ENCODE measurements at regions not wholly inside any gene's neighbourhood (a gene's known extent, or its start where the extent isn't known, plus 50 kb on each side); places are given as distances from the start of the nearest gene placed in this dataset.

DNA sequence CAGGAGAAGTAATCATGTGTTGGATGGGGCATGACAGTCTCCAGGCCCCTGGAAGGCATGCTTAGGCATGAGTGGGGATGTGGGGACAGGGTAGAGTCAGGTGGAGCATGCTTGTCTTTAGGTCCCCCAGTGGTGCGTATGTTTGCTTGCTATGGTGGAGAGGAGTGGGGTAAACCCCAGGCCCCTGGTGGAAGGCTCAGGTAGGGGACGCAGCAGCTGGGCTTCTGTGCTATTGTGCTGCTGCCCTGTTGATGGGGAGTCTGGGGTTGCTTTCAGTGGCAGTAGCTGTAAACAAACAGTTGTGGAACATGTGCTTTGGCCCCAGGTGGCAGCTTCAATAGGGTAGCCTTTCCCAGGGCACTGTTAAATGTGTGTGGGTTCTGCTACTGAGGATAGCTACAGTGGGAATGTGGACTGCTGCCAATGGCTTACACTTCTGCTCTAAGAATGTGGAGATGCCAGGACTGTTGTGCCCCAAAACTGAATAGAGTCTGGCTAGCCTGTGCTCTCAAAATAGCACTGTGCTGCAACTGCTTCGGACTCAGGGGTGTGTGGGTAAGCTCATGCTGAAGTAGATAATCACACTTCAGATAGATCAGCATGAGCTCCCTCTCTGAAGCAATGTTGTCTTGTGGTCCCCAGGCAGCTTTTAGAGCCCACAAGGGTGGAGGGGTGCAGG, 1257.3 kb downstream of the DIAPH3 start:
- Histone ChIP-seq H3K36me3 (replicated peaks in 1 of 2; ENCODE audit: control insufficient read depth in 1 of 2, insufficient read depth in 2 of 2, low read length in 2 of 2) (no peaks in the 10 kb centered on the region), H3K9me3 (ENCODE audit: low read length) (peaks cover 16% of the 10 kb centered on the region; the same call in 1 of the 2 replicates), H2AFZ (ENCODE audit: low read length) (no peak overlapping the region), H3K27me3 (ENCODE audit: control insufficient read depth in 1 of 2, insufficient read depth in 2 of 2, low read length in 2 of 2) (no peaks in the 10 kb centered on the region), H3K9ac (ENCODE audit: insufficient read depth, low read depth, low read length) (no peak overlapping the region), H3K4me3 (replicated peaks in 1 of 3; ENCODE audit: insufficient read depth in 1 of 3, low read depth in 2 of 3, low read length in 3 of 3) (no peak overlapping the region), H3K4me2 (ENCODE audit: low read depth, low read length) (no peak overlapping the region), H3K79me2 (ENCODE audit: insufficient read depth, low read length) (no peaks in the 10 kb centered on the region), H4K20me1 (ENCODE audit: insufficient read depth, low read length) (no peaks in the 10 kb centered on the region), H3K4me1 (ENCODE audit: insufficient read depth, low read length) (no peaks in the 10 kb centered on the region), H3K27ac (ENCODE audit: extremely low read length, insufficient read depth, low read length) (no peak overlapping the region)
- 0% methylated on average over 1 of the region's 3 CpGs for WGBS (ENCODE audit: low lambda C conversion rate)
- TF ChIP-seq ZNF781 (CRISPR knock-in tag; IDR thresholded peaks at IDR 0.05; ENCODE audit: borderline replicate concordance, not compliant biosample characterization), result no peak
- no peak for ATAC-seq
- FAIRE-seq, result no peak
- intact Hi-C loops (cut with micrococcal nuclease; ENCODE audit: unreplicated experiment) (no loop called here), in situ Hi-C loops (cut with HindIII; ENCODE audit: extremely low pct_ligation_motif_present, low pct_unique_long_range_greater_than_20kb) (no loop called here)
- no peak for DNase-seq (ENCODE audit: low spot score)
- CTCF ChIA-PET (ENCODE audit: low intra/inter-chr PET ratio, low total read pairs), result no interaction called here
- BruUV-seq (replicated peaks), result no TSS peak
- POLR2A ChIA-PET, result no interaction called here

DNA sequence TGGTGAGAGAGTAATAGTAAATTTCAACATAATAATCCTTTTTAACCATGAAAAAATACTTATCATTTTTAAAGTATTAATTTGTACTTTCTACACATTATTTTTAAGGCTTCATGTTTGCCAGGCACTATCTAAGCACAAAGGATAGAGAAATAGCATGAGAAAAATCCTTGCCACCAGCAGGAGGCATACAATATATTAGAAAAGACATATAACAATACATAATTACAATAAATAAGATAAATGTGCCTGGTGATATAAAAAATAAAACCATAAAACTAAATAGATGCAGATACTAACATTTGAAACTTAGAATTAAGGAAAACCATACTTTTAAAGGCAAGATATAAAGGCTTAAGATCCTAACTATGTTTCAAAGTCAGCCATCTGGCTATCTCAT, 1256.4 kb downstream of the DIAPH3 start:
- in situ Hi-C loops (cut with HindIII; ENCODE audit: extremely low pct_ligation_motif_present, low pct_unique_long_range_greater_than_20kb), result no loop called here
- BruUV-seq (replicated peaks), result no TSS peak
- no peak for TF ChIP-seq ZBTB7A (CRISPR knock-in tag; IDR thresholded peaks at IDR 0.05)
- TF ChIP-seq ATF7-NPFF (CRISPR knock-in tag; IDR thresholded peaks at IDR 0.05; ENCODE audit: low read depth), result no peak
- no peak for TF ChIP-seq ZNF263 (CRISPR knock-in tag; IDR thresholded peaks at IDR 0.05)
- no peak for TF ChIP-seq SALL2 (CRISPR knock-in tag; IDR thresholded peaks at IDR 0.05)
- TF ChIP-seq HMG20A (CRISPR knock-in tag; IDR thresholded peaks at IDR 0.05; ENCODE audit: borderline replicate concordance), result no peak
- FAIRE-seq (no peak), ATAC-seq (no peak), DNase-seq (ENCODE audit: low spot score) (no peak)
- no peak overlapping the region for H2AFZ ChIP-seq (ENCODE audit: low read length)
- no peak overlapping the region for H3K27ac ChIP-seq (ENCODE audit: extremely low read length, insufficient read depth, low read length)
- peaks cover 9% of the 10 kb centered on the region; the same call in 1 of the 2 replicates for H3K9me3 ChIP-seq (ENCODE audit: low read length)
- ChIA-PET POLR2A (no interaction called here), CTCF (ENCODE audit: low intra/inter-chr PET ratio, low total read pairs) (no interaction called here)
- H3K9ac ChIP-seq (ENCODE audit: insufficient read depth, low read depth, low read length), result no peak overlapping the region
- no peaks in the 10 kb centered on the region for H3K36me3 ChIP-seq (replicated peaks in 1 of 2; ENCODE audit: control insufficient read depth in 1 of 2, insufficient read depth in 2 of 2, low read length in 2 of 2)
- no peak overlapping the region for H3K4me2 ChIP-seq (ENCODE audit: low read depth, low read length)
- intact Hi-C loops (cut with micrococcal nuclease; ENCODE audit: unreplicated experiment), result no loop called here
- no peaks in the 10 kb centered on the region for H4K20me1 ChIP-seq (ENCODE audit: insufficient read depth, low read length)
- no peak overlapping the region for H3K4me3 ChIP-seq (replicated peaks in 1 of 3; ENCODE audit: insufficient read depth in 1 of 3, low read depth in 2 of 3, low read length in 3 of 3)
- H3K27me3 ChIP-seq (ENCODE audit: control insufficient read depth in 1 of 2, insufficient read depth in 2 of 2, low read length in 2 of 2), result no peaks in the 10 kb centered on the region
- H3K4me1 ChIP-seq (ENCODE audit: insufficient read depth, low read length), result no peaks in the 10 kb centered on the region
- H3K79me2 ChIP-seq (ENCODE audit: insufficient read depth, low read length), result no peaks in the 10 kb centered on the region

All from HepG2 (cell line).